Inflammatory macrophage (primary cell): ENCODE measurements at regions not wholly inside any gene's neighbourhood (a gene's known extent, or its start where the extent isn't known, plus 50 kb on each side); places are given as distances from the start of the nearest gene placed in this dataset.
A peak's percentile ranks its signal among the peaks of the same experiment; 100 is the strongest.
"Not testable (repeated sequence)": the region's sequence is repeated elsewhere in the genome, so short reads cannot be mapped to it uniquely, and the experiment has no call there.

Experiments used
- DNase-seq, 2 donors: peaks; one replicate each; pipeline ENCODE4 v3.0.0-alpha.2; 2020 to 2022

- peak; percentile 63 to 89 for DNase-seq
Observed at GRCh38 chr3:72274493-72275330, 489.8 kb upstream of the PROK2 start.

- no peak for DNase-seq
Observed at GRCh38 chr3:72273615-72274014, 488.7 kb upstream of the PROK2 start.

GRCh38 chr3:72272356-72272755 lies 487.4 kb upstream of the PROK2 start:
- no peak for DNase-seq

- DNase-seq: no peak
Observed at GRCh38 chr3:72271923-72272322, 487.0 kb upstream of the PROK2 start.

- DNase-seq: peak; percentile 22 to 50
Observed at GRCh38 chr3:72271216-72271615, 486.3 kb upstream of the PROK2 start.

- peak in 1 of 2 donors; percentile 25 for DNase-seq
Observed at GRCh38 chr3:72270730-72271129, 485.8 kb upstream of the PROK2 start.

- DNase-seq: peak; percentile 80 to 90
Observed at GRCh38 chr3:72270072-72270681, 485.2 kb upstream of the PROK2 start.

GRCh38 chr3:72269475-72269874 lies 484.5 kb upstream of the PROK2 start:
- no peak for DNase-seq

- not testable (repeated sequence) for DNase-seq
Observed at GRCh38 chr3:72266921-72267524, 482.1 kb upstream of the PROK2 start.

GRCh38 chr3:72266016-72266370 lies 481.0 kb upstream of the PROK2 start:
- peak in 1 of 2 donors; percentile 19 for DNase-seq

GRCh38 chr3:72265256-72266015 lies 480.5 kb upstream of the PROK2 start:
- DNase-seq: peak; percentile 14 to 27

- DNase-seq: no peak
Observed at GRCh38 chr3:72263223-72263990, 478.5 kb upstream of the PROK2 start.

- no peak for DNase-seq
Observed at GRCh38 chr3:72262736-72263135, 477.8 kb upstream of the PROK2 start.

- no peak for DNase-seq
Observed at GRCh38 chr3:72261566-72262564, 476.9 kb upstream of the PROK2 start.

- no peak for DNase-seq
Observed at GRCh38 chr3:72260588-72260910, 475.6 kb upstream of the PROK2 start.

GRCh38 chr3:72259755-72260587 lies 475.0 kb upstream of the PROK2 start:
- no peak for DNase-seq

GRCh38 chr3:72258361-72259141 lies 473.6 kb upstream of the PROK2 start:
- no peak for DNase-seq

- no peak for DNase-seq
Observed at GRCh38 chr3:72257738-72258137, 472.8 kb upstream of the PROK2 start.

GRCh38 chr3:72257203-72257602 lies 472.3 kb upstream of the PROK2 start:
- DNase-seq: no peak
